IPS-18a (cell line): ENCODE measurements at regions not wholly inside any gene's neighbourhood (a gene's known extent, or its start where the extent isn't known, plus 50 kb on each side); places are given as distances from the start of the nearest gene placed in this dataset.

ENCODE experiments used
- H3K27ac ChIP-seq: one replicate; pipeline ENCODE4 v1.5.1; 2013; ENCODE audit warnings: low read length
- H3K27me3 ChIP-seq: one replicate; pipeline ENCODE4 v1.6.1; 2013; ENCODE audit warnings: mild to moderate bottlenecking, low read length; ENCODE audit not compliant: control insufficient read depth, insufficient read depth
- H3K36me3 ChIP-seq: one replicate; pipeline ENCODE4 v1.6.1; 2013; ENCODE audit warnings: low read depth, low read length; ENCODE audit not compliant: control insufficient read depth
- H3K4me1 ChIP-seq: one replicate; pipeline ENCODE4 v1.6.1; 2013; ENCODE audit warnings: low read depth, low read length; ENCODE audit not compliant: control insufficient read depth
- H3K4me3 ChIP-seq: one replicate; pipeline ENCODE4 v1.5.1; 2013; ENCODE audit warnings: low read length
- H3K9ac ChIP-seq: one replicate; pipeline ENCODE4 v1.6.1; 2013; ENCODE audit warnings: mild to moderate bottlenecking, low read length, moderate library complexity
- H3K9me3 ChIP-seq: one replicate; pipeline ENCODE4 v1.6.1; 2013; ENCODE audit warnings: low read depth, low read length; ENCODE audit not compliant: control insufficient read depth

DNA sequence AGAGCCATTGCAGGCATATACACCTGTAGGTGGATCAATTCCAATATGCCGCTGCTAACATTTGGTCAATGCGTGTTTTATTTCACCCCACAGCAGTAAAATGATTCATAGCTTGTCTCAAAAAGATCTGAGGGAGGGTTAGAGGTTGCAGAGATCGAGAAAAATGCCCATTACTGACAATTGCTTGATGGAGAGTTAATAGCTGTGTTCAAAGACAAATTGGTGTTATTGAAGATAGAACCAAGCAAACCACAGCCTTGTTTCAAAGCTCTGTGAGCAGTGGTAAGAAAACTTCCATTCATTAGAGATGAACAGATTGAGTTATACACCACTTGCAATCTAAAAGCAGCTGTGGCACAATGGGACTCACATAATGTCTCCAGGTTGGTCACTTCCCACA, 95.4 kb downstream of the KCNE4 start:
- Histone ChIP-seq H3K4me3 (no peak overlapping the region), H3K9me3 (no peaks in the 10 kb centered on the region), H3K9ac (no peak overlapping the region), H3K27ac (no peak overlapping the region), H3K36me3 (no peaks in the 10 kb centered on the region), H3K4me1 (peaks cover 4% of the 10 kb centered on the region), H3K27me3 (no peaks in the 10 kb centered on the region)

- Histone ChIP-seq H3K9me3 (no peaks in the 10 kb centered on the region), H3K27me3 (no peaks in the 10 kb centered on the region), H3K4me3 (no peak overlapping the region), H3K36me3 (no peaks in the 10 kb centered on the region), H3K9ac (no peak overlapping the region), H3K4me1 (no peaks in the 10 kb centered on the region), H3K27ac (no peak overlapping the region)
Observed at GRCh38 chr2:223148516-223148915, 96.5 kb downstream of the KCNE4 start.

- H3K27me3 ChIP-seq, result no peaks in the 10 kb centered on the region
- no peak overlapping the region for H3K4me3 ChIP-seq
- H3K9ac ChIP-seq, result no peak overlapping the region
- H3K9me3 ChIP-seq, result no peaks in the 10 kb centered on the region
- no peaks in the 10 kb centered on the region for H3K36me3 ChIP-seq
- H3K4me1 ChIP-seq, result no peaks in the 10 kb centered on the region
- no peak overlapping the region for H3K27ac ChIP-seq
Observed at GRCh38 chr2:223155956-223156355, 104.0 kb downstream of the KCNE4 start.

DNA sequence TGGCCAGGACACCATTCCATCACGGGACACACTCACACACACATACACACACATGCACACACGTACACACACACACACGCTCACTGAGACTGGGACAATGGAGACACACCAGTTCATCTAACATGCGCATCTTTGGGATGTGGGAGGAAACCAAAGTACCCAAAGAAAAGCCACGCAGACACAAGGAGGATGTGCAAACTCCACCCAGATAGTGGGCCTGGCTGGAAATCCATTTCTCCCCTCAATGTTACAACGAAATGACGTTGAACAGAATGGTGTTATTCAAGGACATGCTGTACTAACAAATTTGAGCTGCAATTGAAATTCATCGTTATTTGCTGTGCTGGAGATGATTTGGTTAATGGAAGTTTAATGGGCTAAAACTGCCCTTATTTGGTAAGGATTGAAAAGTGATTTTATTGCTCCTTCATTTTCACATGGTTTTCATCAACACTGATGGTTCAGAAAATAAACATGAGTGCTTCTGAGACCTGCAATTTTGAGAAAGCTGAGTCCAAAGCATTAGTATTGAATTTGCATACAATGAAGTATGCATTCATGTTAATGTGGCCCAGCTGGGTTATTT, 110.0 kb downstream of the KCNE4 start:
- no peak overlapping the region for H3K27ac ChIP-seq
- H3K4me3 ChIP-seq, result no peak overlapping the region
- no peaks in the 10 kb centered on the region for H3K9me3 ChIP-seq
- no peaks in the 10 kb centered on the region for H3K36me3 ChIP-seq
- no peaks in the 10 kb centered on the region for H3K4me1 ChIP-seq
- no peaks in the 10 kb centered on the region for H3K27me3 ChIP-seq
- no peak overlapping the region for H3K9ac ChIP-seq

GRCh38 chr2:223165423-223166214, 113.6 kb downstream of the KCNE4 start:
- Histone ChIP-seq H3K27me3 (no peaks in the 10 kb centered on the region), H3K4me1 (no peaks in the 10 kb centered on the region), H3K27ac (no peak overlapping the region), H3K9ac (no peak overlapping the region), H3K9me3 (no peaks in the 10 kb centered on the region), H3K36me3 (no peaks in the 10 kb centered on the region), H3K4me3 (no peak overlapping the region)

DNA sequence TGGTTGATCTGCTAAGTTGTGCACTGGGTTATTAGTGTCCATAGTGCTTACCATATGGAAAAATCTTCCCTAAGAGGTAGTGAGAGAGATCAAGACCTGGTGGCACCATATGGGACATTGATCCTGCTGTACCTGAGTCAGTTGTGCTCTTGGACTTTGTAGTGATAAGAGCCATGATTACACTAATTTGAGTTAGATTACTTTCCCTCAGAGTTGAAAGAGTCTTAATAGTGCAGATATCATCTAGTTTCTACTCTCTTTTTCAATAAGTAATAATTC, 114.2 kb downstream of the KCNE4 start:
- Histone ChIP-seq H3K27me3 (no peaks in the 10 kb centered on the region), H3K9me3 (no peaks in the 10 kb centered on the region), H3K36me3 (no peaks in the 10 kb centered on the region), H3K4me1 (no peaks in the 10 kb centered on the region), H3K27ac (no peak overlapping the region), H3K9ac (no peak overlapping the region), H3K4me3 (no peak overlapping the region)

DNA sequence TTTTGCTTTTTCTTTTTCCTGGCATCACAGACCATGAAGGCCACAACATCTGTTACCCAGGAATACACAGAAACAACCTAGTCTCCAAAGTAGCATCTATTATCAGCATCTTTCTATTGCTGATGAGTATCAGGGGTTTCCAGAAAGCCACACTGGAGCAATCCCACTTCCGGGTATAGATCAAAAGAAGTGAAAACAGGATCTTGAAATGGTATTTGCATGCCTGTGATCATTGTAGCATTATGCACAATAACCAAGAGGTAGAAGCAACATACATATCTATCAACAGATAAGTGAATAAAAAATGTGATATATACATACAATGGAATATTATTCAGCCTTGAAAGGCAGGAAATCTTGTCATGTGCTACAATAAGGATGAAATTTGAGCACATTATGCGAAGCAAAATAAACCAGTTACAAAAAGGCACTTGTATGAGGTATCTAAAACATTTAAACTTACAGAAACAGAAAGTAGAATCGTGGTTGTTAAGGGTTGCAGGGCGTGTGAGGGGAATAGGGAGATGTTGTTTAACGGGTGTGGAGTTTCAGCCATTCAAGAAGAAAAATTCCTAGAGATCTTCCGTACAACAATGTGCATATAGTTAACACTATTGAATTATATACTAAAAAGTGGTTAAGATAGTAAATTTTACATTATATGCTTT, 115.1 kb downstream of the KCNE4 start:
- H3K27ac ChIP-seq, result no peak overlapping the region
- H3K4me3 ChIP-seq, result no peak overlapping the region
- H3K4me1 ChIP-seq, result no peaks in the 10 kb centered on the region
- H3K36me3 ChIP-seq, result no peaks in the 10 kb centered on the region
- H3K9ac ChIP-seq, result no peak overlapping the region
- H3K27me3 ChIP-seq, result no peaks in the 10 kb centered on the region
- no peaks in the 10 kb centered on the region for H3K9me3 ChIP-seq

DNA sequence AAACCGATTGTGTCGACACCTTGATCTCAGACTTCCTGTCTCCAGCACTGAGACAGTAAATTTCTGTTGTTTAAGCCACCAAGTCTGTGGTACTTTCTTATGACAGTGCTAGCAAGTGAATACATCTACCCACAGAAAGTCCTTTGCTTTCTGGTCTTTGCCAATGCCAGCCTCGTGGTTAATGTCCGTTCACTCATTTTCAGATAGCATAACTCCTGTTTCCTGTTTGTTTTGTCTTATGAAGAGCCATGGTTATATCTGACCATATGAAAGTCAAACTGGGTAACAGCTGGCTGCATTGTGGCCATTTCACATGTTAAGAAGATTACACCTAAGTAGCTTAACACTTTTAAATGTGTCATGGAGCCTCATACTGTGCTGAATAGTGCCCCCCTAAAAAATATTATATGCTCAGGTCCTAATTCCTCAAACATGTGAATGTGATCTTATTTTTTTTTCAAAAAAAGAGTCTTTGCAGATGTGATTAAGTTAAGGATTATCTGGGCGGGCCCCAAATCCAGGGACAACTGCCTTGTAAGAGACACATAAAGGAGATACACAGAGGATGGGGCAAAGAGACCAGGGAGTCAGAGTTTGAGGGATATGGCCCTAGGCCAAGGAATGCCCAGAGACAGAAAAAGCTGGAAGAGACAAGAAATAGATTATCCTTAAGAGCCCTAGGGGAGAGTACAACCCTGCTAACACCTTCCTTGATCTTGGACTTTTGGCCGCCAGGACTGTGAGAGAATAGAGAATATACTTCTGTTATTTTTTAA, 118.0 kb downstream of the KCNE4 start:
- Histone ChIP-seq H3K9me3 (no peaks in the 10 kb centered on the region), H3K27ac (no peak overlapping the region), H3K9ac (no peak overlapping the region), H3K36me3 (no peaks in the 10 kb centered on the region), H3K4me3 (no peak overlapping the region), H3K27me3 (no peaks in the 10 kb centered on the region), H3K4me1 (no peaks in the 10 kb centered on the region)

DNA sequence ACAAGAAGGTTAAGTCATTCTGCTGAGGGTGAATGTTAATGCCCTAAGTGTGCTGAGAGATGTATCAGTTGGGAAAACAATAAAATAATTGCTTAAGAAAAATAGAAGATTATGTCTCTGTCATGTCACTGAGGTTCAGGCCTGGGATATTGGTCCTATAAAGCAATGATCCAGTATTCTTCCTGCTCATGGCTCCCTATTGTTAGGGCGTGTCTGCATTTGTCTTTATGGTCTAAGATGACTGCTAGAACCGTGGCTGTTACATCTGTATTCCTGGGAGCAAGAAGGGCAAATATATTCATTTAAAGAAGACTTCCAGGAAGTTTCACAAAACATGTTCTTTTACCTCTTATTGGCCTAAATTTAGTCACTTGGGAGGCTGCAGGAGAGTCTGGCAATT, 125.0 kb downstream of the KCNE4 start:
- H3K36me3 ChIP-seq, result no peaks in the 10 kb centered on the region
- no peaks in the 10 kb centered on the region for H3K27me3 ChIP-seq
- H3K9me3 ChIP-seq, result no peaks in the 10 kb centered on the region
- H3K4me1 ChIP-seq, result no peaks in the 10 kb centered on the region
- no peak overlapping the region for H3K27ac ChIP-seq
- no peak overlapping the region for H3K4me3 ChIP-seq
- no peak overlapping the region for H3K9ac ChIP-seq

- H3K4me3 ChIP-seq, result no peak overlapping the region
- no peaks in the 10 kb centered on the region for H3K36me3 ChIP-seq
- no peaks in the 10 kb centered on the region for H3K27me3 ChIP-seq
- no peaks in the 10 kb centered on the region for H3K9me3 ChIP-seq
- H3K9ac ChIP-seq, result no peak overlapping the region
- H3K27ac ChIP-seq, result no peak overlapping the region
- H3K4me1 ChIP-seq, result no peaks in the 10 kb centered on the region
Observed at GRCh38 chr2:223180463-223180862, 128.5 kb downstream of the KCNE4 start.

DNA sequence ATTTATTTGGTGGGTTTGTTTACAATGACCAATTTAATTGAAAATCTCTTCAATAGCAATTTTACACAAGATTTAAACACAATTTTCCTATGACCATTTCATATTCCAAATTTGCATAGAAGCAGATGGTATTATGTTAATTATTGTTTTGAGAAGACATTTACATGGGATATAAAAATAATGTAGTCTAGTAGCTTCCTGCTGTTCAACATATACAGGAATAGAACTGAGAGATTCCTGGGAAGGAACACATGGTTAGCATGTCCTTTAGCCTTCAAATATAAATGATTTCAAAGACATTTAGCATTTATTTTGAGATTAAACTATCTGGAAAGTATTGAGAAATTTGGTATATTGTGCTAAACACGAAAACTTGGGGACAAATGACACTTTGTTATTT, 129.6 kb downstream of the KCNE4 start:
- no peak overlapping the region for H3K4me3 ChIP-seq
- H3K27me3 ChIP-seq, result no peaks in the 10 kb centered on the region
- H3K27ac ChIP-seq, result no peak overlapping the region
- H3K9ac ChIP-seq, result no peak overlapping the region
- no peaks in the 10 kb centered on the region for H3K9me3 ChIP-seq
- no peaks in the 10 kb centered on the region for H3K36me3 ChIP-seq
- no peaks in the 10 kb centered on the region for H3K4me1 ChIP-seq
